ENCODE measurements at regions not wholly inside any gene's neighbourhood (a gene's known extent, or its start where the extent isn't known, plus 50 kb on each side); places are given as distances from the start of the nearest gene placed in this dataset.

DNA sequence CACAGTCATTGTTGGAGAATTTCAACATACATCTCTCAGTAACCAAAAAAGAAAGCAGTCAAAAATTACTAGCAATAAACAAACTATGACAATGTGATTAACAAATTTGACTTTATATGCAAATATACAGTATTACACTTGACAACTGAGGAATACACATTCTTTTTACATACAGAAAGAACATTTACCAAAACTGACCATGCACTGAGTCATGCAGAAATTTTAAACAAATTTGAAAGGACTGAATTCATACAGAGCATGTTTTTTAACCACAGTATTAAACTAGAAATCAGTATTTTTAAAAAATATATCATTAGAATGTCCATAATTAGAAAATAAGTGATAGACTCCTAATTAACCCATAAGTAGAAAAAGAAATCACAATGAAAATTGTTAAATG lies 420.1 kb downstream of the TBC1D4 start:
- TF ChIP-seq, protein P1, sequence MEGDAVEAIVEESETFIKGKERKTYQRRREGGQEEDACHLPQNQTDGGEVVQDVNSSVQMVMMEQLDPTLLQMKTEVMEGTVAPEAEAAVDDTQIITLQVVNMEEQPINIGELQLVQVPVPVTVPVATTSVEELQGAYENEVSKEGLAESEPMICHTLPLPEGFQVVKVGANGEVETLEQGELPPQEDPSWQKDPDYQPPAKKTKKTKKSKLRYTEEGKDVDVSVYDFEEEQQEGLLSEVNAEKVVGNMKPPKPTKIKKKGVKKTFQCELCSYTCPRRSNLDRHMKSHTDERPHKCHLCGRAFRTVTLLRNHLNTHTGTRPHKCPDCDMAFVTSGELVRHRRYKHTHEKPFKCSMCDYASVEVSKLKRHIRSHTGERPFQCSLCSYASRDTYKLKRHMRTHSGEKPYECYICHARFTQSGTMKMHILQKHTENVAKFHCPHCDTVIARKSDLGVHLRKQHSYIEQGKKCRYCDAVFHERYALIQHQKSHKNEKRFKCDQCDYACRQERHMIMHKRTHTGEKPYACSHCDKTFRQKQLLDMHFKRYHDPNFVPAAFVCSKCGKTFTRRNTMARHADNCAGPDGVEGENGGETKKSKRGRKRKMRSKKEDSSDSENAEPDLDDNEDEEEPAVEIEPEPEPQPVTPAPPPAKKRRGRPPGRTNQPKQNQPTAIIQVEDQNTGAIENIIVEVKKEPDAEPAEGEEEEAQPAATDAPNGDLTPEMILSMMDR (IDR thresholded peaks at IDR 0.05; ENCODE audit: extremely low read depth, missing control alignments): no peak
- no peak for DNase-seq (ENCODE audit: low spot score)

DNA sequence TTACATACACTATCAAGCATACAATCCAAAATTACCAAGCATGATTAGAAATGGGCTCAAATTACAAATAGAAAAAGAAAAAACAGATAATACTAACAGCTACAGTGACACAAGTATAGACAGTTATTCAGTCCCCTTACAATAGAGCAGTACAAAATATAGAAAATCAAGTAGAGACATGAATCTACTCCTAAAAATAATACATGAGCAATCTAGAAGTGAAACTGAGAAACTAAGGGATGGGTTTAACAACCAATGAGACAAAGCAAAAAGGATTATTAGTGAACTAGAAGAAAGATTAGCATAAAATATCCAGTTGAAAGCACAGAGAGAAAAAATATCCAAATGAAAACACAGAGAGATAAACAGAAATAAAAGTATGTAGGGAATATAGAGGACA lies 426.7 kb downstream of the TBC1D4 start:
- TF ChIP-seq, protein P1 (IDR thresholded peaks at IDR 0.05; ENCODE audit: extremely low read depth, missing control alignments): no peak
- no peak for DNase-seq (ENCODE audit: low spot score)

DNA sequence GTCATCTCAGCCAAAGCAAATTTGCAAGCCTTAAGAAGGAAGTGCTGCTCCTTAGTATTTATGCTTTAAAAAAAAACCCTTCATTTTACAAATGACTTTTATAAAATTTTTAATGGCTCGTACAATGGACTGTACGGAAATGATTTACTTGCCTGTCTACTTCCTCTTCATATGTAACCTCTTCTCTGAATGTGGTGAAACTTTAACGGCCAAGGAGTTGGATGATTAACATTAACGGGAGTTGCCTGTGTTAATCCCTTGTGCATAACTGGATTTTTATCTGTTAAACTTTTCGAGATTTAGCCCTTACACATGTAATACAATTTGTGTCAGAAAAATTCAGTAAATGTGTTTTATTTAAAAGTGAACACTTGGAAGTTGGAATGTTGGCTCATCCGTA lies 429.4 kb downstream of the TBC1D4 start:
- DNase-seq (ENCODE audit: low spot score): no peak
- TF ChIP-seq, protein P1 (IDR thresholded peaks at IDR 0.05; ENCODE audit: extremely low read depth, missing control alignments): no peak

DNA sequence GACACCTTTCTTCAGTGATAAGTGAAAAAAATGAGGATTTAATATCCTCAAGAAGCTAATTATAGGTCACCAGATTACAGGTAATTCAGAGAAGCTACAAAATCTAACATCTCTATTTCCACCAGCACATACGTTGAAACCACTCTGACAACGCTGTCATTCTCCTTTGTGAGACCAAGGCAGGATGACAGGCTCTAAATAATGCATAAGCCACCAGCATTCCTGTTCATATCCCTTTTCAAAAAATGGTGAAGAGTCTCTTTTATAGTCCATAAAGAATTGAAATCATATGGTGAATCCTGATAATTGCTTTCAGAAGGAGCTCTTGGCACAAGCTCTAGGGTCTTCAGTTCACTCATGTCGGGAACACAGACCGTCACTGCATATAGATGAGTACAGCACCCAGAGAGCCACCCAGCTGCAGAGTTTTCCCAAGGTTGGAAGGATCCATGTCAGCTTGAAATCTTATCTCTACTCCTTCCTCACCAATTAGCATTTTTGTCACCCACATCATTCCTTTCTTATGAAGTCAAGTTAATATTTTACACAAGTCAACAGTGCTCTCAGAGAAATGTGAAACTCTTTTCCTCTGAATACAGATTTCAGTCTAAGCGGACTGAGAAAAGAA lies 431.4 kb downstream of the TBC1D4 start:
- TF ChIP-seq, protein P1 (IDR thresholded peaks at IDR 0.05; ENCODE audit: extremely low read depth, missing control alignments): no peak
- DNase-seq (ENCODE audit: low spot score): no peak

DNA sequence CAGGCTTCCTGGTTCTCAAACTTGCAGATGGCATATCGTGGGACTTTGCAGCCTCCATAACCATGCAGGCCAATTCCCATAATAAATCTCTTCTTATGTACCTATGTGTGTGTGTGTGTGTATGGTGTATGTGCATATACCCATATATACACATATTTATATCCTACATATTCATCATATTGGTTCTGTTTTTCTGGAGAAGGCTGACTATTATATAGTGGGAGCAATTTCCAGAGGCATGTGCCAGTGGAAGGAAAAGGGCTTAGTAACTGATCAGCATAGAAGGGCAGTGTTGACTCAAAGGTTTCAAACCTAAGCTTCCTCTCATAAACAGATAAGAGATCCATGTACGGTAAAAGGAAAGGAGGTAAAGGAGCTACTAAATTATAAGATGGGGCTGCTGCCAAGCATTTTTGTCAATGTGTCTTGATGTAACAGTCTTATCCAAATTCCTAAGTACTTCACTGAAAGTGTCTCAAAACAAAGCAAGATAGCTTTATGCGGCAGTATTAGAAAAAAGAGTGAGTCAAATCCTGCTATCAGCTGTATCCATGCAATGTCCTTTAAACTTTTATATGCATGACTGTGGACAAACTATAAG lies 432.1 kb downstream of the TBC1D4 start:
- no peak for DNase-seq (ENCODE audit: low spot score)
- TF ChIP-seq, protein P1 (IDR thresholded peaks at IDR 0.05; ENCODE audit: extremely low read depth, missing control alignments): no peak

DNA sequence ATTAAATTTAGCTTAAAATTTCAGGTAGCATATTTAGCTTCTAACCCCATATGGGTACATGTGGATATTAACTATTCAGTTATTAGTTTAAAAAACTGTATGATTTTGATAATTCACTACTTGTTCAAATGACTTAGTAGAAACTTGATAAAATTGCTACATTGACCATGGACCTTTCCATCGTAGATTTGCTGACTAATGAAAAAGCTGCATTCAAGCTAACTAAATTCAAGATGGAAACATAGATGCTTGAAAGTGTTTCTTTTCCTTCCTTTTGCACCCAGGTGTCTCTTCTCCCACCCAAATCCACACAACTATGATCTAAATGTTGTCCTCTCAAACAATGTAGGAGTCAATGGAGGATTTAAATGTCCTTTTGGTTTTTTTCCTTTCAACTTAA lies 439.2 kb downstream of the TBC1D4 start:
- DNase-seq (ENCODE audit: low spot score): no peak
- TF ChIP-seq, protein P1 (IDR thresholded peaks at IDR 0.05; ENCODE audit: extremely low read depth, missing control alignments): no peak

DNA sequence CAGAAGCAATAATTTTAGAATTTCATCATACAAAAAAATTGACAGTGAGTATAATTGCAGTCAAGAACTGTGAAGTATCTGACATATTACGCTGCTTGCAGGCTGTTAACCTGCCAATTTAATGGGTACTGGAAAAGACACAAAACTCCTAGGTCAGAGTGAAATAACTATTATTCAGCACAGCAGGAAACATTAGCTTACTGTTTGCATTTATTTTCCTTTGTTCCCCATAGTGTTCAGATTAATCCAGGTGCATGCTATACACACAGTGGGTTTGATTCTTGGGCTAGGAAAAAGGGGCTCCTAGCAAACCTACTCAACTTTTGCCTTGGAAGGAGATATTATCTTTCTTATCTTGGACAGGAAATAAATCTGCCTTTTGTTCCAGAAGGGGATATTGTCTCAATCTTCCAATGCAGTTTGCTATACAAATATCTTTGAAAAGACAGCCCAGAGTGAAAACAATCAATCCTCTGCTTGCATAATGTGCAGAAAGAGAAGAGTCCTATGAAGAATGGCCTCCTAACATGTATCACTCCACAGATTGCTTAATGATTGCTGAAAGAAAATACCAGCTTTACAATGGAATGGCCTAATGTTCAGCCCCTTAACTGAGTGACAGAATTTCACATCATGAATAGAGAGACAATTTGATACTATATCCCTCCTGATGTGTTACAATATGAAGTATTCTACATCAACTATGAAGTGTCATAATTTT lies 443.4 kb downstream of the TBC1D4 start:
- TF ChIP-seq, protein P1 (IDR thresholded peaks at IDR 0.05; ENCODE audit: extremely low read depth, missing control alignments): no peak
- DNase-seq (ENCODE audit: low spot score): no peak
